ENCODE measurements at regions not wholly inside any gene's neighbourhood (a gene's known extent, or its start where the extent isn't known, plus 50 kb on each side); places are given as distances from the start of the nearest gene placed in this dataset.

DNA sequence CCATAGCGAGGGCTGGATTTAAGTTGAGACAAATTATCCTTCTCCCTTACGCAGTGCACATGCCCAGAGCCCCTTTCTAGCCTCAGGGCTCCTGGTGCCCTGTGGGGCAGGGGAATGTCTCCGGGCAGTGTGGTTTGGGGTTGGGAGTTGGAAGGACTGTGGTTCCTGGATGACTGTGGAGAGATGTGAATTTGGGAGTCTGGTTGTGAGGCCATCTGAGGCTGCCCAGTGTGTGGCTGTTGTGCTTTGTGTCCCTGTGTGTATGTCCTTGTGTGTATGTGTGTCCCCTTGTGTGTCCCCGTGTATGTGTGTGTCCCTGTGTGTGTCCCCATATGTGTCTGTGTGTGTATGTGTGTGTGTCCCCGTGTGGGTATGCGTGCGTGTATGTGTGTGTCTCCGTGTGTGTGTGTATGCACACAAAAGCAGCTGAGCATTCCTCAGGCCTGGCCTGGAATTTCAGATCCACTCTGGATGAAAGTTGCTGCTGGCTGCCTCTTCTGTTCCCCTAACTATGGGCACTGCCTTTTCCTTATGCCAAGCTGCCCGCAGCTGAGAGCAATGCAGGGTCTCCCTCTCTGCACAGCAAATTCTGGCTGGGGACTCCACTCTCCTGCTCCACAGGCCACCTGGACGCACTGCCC is 65.4 kb downstream of the UBIAD1 start:
- no peak for DNase-seq (ENCODE audit: low read depth)

DNA sequence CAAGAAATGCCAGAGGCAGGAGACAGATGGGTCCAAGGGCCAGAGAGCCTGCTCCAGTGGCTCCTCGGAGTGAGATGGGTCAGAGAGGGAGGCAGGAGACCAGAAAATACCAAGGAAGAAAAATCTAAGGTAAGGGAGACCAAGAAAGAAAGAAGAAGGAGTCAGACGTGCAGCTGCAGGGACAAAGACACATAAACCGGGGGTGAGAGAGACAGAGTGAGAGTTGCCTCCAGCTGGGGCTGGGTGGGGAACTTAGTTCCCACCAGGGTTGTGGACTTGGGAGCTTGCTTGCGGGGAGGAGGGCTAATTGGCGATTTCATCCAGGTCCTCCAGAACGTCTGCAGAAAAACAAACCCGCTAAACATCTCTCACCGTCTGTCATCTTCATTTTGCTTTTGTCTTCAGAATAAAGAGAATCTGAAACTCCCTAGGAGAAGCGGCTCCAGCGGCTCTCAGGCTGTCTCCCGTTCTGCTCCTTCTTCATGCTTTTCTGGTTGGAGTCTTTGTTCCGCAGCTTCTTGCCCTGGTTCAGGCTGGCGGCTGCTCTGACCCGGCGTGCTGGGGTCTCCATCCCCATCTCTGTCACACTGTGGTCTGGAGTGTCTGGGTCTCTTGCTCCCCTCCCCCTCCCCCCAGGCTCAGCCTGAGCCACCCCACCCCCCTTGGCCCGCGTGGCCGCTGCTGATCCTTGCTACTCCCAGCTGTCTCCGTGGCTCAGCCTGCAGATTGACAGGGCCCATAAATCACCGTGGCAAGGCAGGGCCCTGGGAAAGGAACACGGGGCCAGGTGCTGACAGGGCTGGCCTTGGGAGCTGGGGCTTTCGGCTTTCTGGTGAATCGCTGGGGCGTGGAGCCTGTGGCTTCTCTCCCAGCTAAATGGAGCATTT is 66.6 kb downstream of the UBIAD1 start:
- DNase-seq (ENCODE audit: low read depth): no peak

DNA sequence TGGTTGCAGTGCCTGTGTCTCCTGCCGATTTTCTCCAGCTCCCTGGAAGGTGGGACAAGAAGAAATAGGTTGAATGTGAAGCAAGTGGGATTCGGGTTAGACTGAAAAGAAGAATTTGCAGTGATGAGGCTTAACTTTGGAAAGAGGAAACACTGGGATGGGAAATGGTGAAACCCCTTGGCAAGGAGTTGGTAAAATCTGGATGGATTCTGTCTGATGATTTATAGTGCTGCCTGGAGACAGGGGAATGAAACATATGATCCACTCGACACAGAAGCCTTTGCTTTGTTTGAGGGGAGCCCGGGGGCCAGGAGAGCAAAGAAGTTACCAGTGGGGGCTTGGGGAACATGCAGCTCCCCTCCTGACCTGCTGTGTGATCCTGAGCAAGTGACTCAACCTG is 67.2 kb downstream of the UBIAD1 start:
- DNase-seq (ENCODE audit: low read depth): no peak

DNA sequence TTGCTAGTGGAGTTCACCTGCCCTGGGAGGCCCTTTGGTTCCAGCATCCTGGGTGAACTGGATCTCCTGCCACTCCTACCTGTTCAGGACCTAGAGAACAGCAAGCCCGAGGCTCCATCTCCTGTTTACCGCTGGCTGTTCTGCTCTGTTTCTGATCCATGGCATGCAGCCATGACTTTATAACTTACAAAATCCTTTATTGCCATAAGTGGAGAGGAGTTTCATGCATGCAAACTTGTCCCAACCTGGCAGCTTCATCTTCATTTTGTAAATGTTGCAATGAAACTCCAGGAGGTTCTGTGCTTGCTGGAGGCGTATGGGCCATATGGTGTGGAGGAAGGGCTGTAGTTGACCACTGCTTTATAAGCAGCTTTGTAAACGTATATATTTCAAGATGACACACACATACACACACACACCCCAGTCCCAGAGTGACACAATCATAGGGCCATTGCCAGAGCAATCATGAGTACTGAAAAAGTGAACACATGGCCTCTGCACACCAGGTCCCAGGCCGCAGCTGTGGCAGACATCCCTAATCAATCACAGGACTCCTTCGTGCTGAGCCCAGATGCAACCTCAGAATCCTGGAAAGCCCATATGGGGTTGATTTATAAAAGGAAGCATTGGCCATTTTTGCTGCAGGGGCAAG is 69.0 kb downstream of the UBIAD1 start:
- no peak for DNase-seq (ENCODE audit: low read depth)

- DNase-seq (ENCODE audit: low read depth): no peak
Measured at GRCh38 chr1:11342621-11343032, 69.6 kb downstream of the UBIAD1 start.

DNA sequence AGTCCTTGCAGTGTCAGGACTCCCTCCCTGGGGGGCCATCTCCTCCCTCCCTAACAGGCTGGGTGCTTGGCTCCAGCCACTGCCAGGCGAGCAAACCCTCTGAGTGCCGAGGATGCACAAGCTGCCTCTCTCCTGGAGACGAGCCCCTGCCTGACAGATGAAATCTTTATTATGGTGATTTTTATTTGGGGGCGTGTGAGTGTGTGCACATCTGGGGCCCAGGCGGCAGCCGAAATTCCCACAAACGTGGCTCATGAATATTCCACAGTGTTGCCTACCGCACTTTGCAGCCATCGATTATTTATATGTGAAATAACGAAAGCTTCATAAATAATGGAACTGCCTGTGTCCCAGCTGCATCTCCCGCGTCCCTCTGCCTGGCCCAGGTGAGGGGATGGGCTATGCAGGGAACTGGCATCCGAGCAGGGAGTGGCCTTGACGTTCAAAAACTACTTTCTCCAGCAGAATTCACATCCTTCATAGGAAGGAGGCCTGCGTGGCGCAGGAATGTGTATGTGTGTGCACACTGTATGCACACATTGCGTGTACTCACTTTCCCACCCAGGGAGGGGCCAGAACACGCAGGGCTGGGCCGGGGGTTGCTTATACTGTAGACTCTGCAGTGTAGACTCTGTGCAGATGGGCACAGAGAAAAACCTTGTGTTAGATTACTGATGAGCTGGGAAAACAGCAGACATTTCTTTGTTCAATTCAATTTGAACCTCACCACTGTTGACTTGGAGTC is 73.1 kb downstream of the UBIAD1 start:
- no peak for DNase-seq (ENCODE audit: low read depth)

GRCh38 chr1:11350265-11350664 is 77.3 kb downstream of the UBIAD1 start:
- DNase-seq (ENCODE audit: low read depth): no peak

DNA sequence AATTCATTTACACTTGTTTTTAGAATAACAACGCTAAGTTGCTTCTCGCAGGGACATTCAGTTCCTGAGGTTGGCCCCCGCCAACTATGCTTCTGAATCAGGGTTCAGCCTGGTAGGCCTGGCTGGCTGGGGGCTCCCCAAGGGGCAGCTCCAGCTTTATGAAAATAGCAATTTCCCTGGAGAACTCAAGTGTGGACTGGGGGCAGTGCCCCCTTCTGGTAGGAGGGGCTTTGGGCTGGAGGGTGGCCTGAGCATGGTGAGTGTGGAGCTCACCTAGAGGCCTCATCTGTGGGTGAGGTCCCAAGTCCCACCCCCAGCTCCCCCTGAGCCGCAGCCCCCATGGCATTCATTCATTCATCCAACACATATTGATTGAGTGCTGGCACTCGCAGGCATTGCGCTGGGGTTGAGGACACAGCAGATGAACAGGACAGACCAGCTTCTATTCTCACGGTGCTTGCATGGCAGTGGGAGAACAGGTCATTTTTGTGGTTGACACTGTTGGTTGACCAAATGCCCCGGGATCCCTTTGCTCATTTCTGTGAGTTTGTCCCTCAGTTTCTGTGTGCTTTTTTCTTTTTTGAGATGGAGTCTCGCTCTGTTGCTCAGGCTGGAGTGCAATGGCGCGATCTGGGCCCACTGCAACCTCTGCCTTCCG is 79.2 kb downstream of the UBIAD1 start:
- no peak for DNase-seq (ENCODE audit: low read depth)

- DNase-seq (ENCODE audit: low read depth): no peak
Measured at GRCh38 chr1:11352816-11353799, 80.1 kb downstream of the UBIAD1 start.

DNA sequence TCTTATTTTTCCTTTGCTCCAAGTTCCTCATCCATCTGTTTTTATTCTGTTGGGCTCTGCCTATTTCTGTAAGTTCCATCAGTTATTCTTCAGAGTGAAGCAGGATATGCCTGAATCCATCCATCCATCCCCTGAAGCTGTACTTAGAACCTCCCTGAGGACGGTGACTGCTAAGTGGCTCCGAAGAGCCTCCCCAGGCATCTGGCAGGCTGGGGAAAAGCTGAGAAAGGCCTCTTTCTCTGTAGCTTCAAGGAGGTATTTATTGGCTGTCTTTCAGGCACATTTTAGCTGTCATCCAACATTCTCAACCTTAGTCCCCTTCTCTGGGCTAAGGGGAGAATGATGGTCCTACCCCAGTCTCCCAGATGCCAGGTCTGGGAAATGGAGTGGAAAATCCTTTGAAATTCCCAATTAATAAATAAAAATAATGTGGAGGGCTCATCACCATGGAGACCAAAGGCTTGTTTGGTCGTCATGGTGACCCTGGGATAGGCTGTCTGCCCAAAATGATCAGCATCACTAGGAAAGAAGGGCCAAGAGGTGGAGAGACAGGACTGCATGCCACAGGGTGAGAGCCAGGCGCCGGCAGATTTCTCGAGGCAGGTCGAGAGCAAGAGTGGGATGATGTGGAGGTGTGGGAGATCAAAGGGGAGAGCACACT is 82.0 kb downstream of the UBIAD1 start:
- no peak for DNase-seq (ENCODE audit: low read depth)

GRCh38 chr1:11355559-11356475 is 82.8 kb downstream of the UBIAD1 start:
- no peak for DNase-seq (ENCODE audit: low read depth)

- no peak for DNase-seq (ENCODE audit: low read depth)
Measured at GRCh38 chr1:11357276-11357675, 84.3 kb downstream of the UBIAD1 start.

DNA sequence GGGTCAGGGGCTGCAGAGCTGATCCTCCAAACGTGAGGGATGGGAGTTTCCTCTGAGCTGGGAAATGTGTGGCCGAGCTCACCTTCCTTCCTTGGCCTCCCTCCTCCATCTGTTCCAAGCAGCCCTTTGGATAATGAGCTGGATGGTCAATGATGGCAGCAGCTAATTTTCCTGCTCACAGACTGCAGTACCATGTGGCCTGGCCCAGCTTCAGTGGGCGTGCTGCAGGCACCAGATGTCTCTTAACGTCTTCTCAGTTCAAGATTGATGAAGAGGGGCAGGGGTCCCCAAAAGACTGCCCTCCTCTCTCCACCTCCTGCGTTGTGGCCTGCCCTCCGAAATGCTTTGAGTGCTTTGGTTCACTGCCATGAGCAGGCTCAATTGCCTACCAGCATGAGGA is 86.0 kb downstream of the UBIAD1 start:
- no peak for DNase-seq (ENCODE audit: low read depth)

- DNase-seq (ENCODE audit: low read depth): no peak
Measured at GRCh38 chr1:11362547-11363021, 89.6 kb downstream of the UBIAD1 start.

GRCh38 chr1:11364170-11364569 is 91.2 kb downstream of the UBIAD1 start:
- no peak for DNase-seq (ENCODE audit: low read depth)

- no peak for DNase-seq (ENCODE audit: low read depth)
Measured at GRCh38 chr1:11365744-11366387, 92.9 kb downstream of the UBIAD1 start.

DNA sequence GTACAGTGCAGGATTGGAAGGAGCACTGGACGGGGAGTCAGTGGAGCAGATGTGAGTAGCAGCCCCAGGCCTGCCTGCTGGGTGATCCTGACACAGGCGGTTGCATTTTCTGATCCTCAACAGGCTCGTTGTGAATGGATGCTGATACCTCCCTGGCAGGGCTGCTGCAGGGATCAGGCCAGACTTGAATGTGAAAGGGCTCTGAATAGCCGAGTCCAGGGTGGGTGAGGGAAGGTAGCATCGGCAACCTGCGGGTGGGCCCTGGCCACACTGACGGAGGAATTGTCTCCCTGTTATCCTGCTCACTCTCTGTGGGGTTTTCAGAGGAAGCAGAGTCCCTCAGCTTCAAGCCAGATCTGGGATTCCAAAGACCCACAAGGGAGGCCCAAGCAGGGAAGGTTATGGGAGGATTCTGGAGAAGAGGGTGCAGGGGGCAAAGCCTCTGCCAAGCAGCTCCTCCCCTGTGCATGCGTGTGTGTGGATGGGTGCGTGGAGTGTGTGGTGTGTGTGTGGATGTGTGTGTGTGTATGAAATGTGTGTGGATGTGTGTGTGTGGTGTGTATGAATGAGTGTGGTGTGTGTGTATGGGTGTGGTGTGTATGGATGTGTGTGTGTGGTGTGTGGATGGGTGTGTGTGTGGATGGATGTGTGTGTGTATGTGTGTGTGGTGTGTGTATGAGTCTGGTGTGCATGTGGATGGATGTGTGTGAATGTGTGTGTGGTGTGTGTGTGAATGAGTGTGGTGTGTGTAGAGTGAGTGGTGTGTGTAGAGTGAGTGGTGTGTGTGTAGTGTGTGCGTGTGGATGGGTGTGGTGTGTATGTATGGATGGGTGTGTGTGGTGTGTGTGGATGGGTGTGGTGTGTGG is 100.3 kb downstream of the UBIAD1 start:
- no peak for DNase-seq (ENCODE audit: low read depth)

All from RPMI7951 (cell line).